SU-DHL-6 (cell line): ENCODE measurements at regions not wholly inside any gene's neighbourhood (a gene's known extent, or its start where the extent isn't known, plus 50 kb on each side); places are given as distances from the start of the nearest gene placed in this dataset.

Experiments
- H2AFZ ChIP-seq: fragments of 200-600 bp; sonication (generic); 2 replicates; pipeline ENCODE4 v1.6.1; 2014; ENCODE audit warnings: low read depth, mild to moderate bottlenecking, moderate library complexity, mixed read lengths, antibody characterized with exemption, low read length; ENCODE audit not compliant: severe bottlenecking
- H3F3A ChIP-seq: fragments of 200-600 bp; shearing (Covaris generic); 2 replicates; pipeline ENCODE4 v1.6.0; 2016; ENCODE audit warnings: antibody characterized with exemption, mild to moderate bottlenecking; ENCODE audit not compliant: insufficient read depth
- H3K27ac ChIP-seq: fragments of 200-600 bp; sonication (generic); 2 replicates; pipeline ENCODE4 v1.5.1; 2016; ENCODE audit warnings: low read depth, mild to moderate bottlenecking, low read length, moderate library complexity, mixed read lengths
- H3K27me3 ChIP-seq: fragments of 200-600 bp; sonication (generic), shearing (Covaris generic); 2 replicates; pipeline ENCODE4 v1.6.0; 2014; ENCODE audit warnings: mild to moderate bottlenecking, low read length
- H3K36me3 ChIP-seq: fragments of 200-600 bp; sonication (generic); 2 replicates; pipeline ENCODE4 v1.6.1; 2014; ENCODE audit warnings: mild to moderate bottlenecking, low read length, mixed read lengths
- H3K4me2 ChIP-seq: fragments of 300-600, 200-600 bp; shearing (Covaris generic), sonication (generic); 2 replicates; pipeline ENCODE4 v1.6.0; 2014; ENCODE audit warnings: low read length, low read depth, mild to moderate bottlenecking; ENCODE audit not compliant: poor library complexity, severe bottlenecking
- H3K4me3 ChIP-seq: fragments of 200-600 bp; sonication (generic); 2 replicates; pipeline ENCODE4 v1.5.1; 2014; ENCODE audit warnings: antibody characterized with exemption, low read length, mild to moderate bottlenecking, mixed read lengths; ENCODE audit not compliant: insufficient read depth, poor library complexity, severe bottlenecking
- H3K79me2 ChIP-seq: fragments of 200-600 bp; sonication (generic); 2 replicates; pipeline ENCODE4 v1.6.1; 2014; ENCODE audit warnings: mild to moderate bottlenecking, low read length, moderate library complexity; ENCODE audit not compliant: insufficient read depth
- H3K9ac ChIP-seq: fragments of 200-600 bp; sonication (generic); 2 replicates; pipeline ENCODE4 v1.7.0; 2014; ENCODE audit warnings: mild to moderate bottlenecking, low read length
- H3K9me2 ChIP-seq: fragments of 200-600 bp; sonication (generic); replicated peaks from 2 replicates; pipeline ENCODE4 v1.6.1; 2014; ENCODE audit warnings: low read length; ENCODE audit not compliant: insufficient read depth
- H3K9me3 ChIP-seq: fragments of 200-600 bp; sonication (generic); 2 replicates; pipeline ENCODE4 v1.6.1; 2014; ENCODE audit warnings: low read length, mixed read lengths; ENCODE audit not compliant: insufficient read depth
- H4K20me1 ChIP-seq: fragments of 200-600 bp; sonication (generic); 2 replicates; pipeline ENCODE4 v1.6.1; 2014; ENCODE audit warnings: low read depth, mild to moderate bottlenecking, antibody characterized with exemption, low read length, moderate library complexity, mixed read lengths
- CTCF ChIP-seq: fragments of 200-600 bp; sonication (generic); IDR thresholded peaks from one replicate; pipeline ENCODE4 v1.5.1; 2017; ENCODE audit warnings: antibody characterized with exemption, mild to moderate bottlenecking, low read length, moderate library complexity; ENCODE audit not compliant: insufficient read depth, poor library complexity, severe bottlenecking
- EZH2phosphoT487 ChIP-seq: fragments of 200-600 bp; sonication (generic), shearing (Covaris generic); conservative IDR thresholded peaks from 2 replicates; pipeline ENCODE4 v1.6.1; 2018; ENCODE audit warnings: mild to moderate bottlenecking, antibody characterized with exemption, low read length, moderate library complexity, mixed read lengths

DNA sequence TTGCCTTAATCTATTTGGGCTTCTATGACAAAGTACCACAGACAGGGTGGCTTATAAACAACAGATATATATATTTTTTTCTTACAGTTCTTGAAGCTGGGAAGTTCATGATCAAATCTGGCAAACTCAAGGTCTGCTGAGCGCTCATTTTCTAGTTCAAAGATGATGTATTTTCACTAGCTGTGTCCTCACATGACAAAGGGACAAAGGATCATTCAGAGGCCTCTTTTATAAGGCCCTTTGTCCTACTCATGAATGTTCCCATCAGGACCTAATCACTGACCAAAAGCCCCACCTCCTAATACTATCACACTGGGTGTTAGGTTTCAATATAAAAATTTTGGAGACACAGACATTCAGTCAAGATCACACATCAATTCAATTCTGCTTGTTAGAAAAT, 2025.2 kb downstream of the PCDH7 start:
- Histone ChIP-seq H4K20me1 (no peaks in the 10 kb centered on the region), H2AFZ (no peak overlapping the region), H3K9me2 (no peaks in the 10 kb centered on the region), H3K4me3 (no peak overlapping the region), H3K27ac (no peak overlapping the region), H3K36me3 (no peaks in the 10 kb centered on the region), H3K9ac (no peak overlapping the region), H3K79me2 (no peaks in the 10 kb centered on the region), H3K9me3 (no peaks in the 10 kb centered on the region), H3K4me2 (no peak overlapping the region), H3K27me3 (no peaks in the 10 kb centered on the region), H3F3A (no peaks in the 10 kb centered on the region)
- TF ChIP-seq EZH2phosphoT487, result no peak
- TF ChIP-seq CTCF, result no peak

DNA sequence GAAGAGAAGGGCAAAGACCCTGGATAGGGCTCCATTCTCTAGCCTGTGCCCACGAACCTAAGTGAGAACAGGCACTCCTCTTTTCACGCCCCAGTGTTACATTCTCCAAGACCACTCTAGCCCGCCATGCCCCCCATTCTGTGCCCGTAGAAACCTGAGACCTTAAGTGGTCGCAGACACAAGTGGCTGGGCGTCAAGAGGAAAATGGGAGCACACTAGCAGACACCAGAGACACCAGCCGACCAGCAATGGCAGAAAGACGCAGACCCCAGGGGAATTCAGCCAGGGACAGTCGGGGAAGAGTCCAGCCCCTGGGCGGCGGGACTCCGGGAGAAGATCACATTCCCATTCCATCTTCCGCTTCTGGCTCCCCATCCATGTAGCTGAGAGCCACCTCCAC, 2027.9 kb downstream of the PCDH7 start:
- no peaks in the 10 kb centered on the region for H3K9me3 ChIP-seq
- TF ChIP-seq CTCF (no peak), EZH2phosphoT487 (no peak)
- no peak overlapping the region for H3K4me3 ChIP-seq
- H3K9me2 ChIP-seq, result no peaks in the 10 kb centered on the region
- H4K20me1 ChIP-seq, result no peaks in the 10 kb centered on the region
- no peaks in the 10 kb centered on the region for H3K79me2 ChIP-seq
- no peaks in the 10 kb centered on the region for H3F3A ChIP-seq
- H3K36me3 ChIP-seq, result no peaks in the 10 kb centered on the region
- H3K4me2 ChIP-seq, result no peak overlapping the region
- H2AFZ ChIP-seq, result no peak overlapping the region
- no peak overlapping the region for H3K9ac ChIP-seq
- H3K27me3 ChIP-seq, result no peaks in the 10 kb centered on the region
- no peak overlapping the region for H3K27ac ChIP-seq

DNA sequence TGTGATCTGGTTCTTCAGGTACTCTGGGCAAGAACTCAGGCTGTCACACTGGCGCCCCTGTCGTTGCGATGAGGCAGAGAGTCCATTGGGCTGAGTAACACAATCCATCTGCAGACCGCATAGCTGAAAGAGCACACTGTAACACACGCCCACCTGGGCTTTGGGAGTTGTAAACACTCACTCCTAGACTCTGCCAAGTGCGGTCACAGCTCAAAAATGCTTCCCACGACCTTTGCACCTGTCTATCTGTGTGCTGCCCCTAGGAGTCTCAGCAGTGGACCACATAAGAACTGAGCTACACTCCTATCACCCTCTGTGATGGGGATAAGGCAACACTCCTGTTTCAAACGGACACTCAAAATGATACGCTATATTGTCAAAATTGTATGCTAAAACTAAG, 2028.3 kb downstream of the PCDH7 start:
- Histone ChIP-seq H2AFZ (no peak overlapping the region), H3K9ac (no peak overlapping the region), H3K4me2 (no peak overlapping the region), H3K27me3 (no peaks in the 10 kb centered on the region), H3K79me2 (no peaks in the 10 kb centered on the region), H3K9me3 (no peaks in the 10 kb centered on the region), H3K9me2 (no peaks in the 10 kb centered on the region), H3K36me3 (no peaks in the 10 kb centered on the region), H3F3A (no peaks in the 10 kb centered on the region), H4K20me1 (no peaks in the 10 kb centered on the region), H3K27ac (no peak overlapping the region), H3K4me3 (no peak overlapping the region)
- no peak for TF ChIP-seq CTCF
- no peak for TF ChIP-seq EZH2phosphoT487

- no peaks in the 10 kb centered on the region for H3K27me3 ChIP-seq
- no peaks in the 10 kb centered on the region for H3K79me2 ChIP-seq
- TF ChIP-seq EZH2phosphoT487 (no peak), CTCF (no peak)
- no peaks in the 10 kb centered on the region for H3K9me2 ChIP-seq
- H3K9me3 ChIP-seq, result no peaks in the 10 kb centered on the region
- H3F3A ChIP-seq, result no peaks in the 10 kb centered on the region
- no peak overlapping the region for H3K9ac ChIP-seq
- H2AFZ ChIP-seq, result no peak overlapping the region
- no peaks in the 10 kb centered on the region for H4K20me1 ChIP-seq
- H3K4me2 ChIP-seq, result no peak overlapping the region
- no peak overlapping the region for H3K4me3 ChIP-seq
- H3K27ac ChIP-seq, result no peak overlapping the region
- H3K36me3 ChIP-seq, result no peaks in the 10 kb centered on the region
Observed at GRCh38 chr4:32752962-32753361, 2032.8 kb downstream of the PCDH7 start.
